ENCODE measurements at regions not wholly inside any gene's neighbourhood (a gene's known extent, or its start where the extent isn't known, plus 50 kb on each side); places are given as distances from the start of the nearest gene placed in this dataset.

DNA sequence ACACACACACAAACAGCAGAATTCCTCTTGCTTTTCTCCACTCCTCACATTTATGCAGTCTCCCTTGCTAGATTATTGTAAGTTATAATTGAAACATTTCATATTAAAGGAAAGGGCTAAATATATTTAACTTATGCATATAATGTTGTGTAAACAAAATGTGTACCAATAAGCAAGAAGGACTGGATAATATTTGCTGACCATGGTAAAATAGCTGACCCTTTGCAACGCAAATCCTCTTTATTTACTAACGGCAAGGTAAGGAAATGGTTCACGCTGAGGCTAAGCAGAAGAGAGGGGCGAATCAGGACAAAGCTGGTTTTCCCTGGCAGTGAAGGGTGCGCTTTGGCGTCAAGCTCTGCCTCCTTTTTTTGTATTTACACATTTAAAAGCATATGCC is 154.2 kb upstream of the IRX4 start:
- H3K27ac ChIP-seq: no peak overlapping the region
- no peak for TF ChIP-seq ZFX (IDR thresholded peaks at IDR 0.05; ENCODE audit: borderline replicate concordance)
- TF ChIP-seq, protein P1, sequence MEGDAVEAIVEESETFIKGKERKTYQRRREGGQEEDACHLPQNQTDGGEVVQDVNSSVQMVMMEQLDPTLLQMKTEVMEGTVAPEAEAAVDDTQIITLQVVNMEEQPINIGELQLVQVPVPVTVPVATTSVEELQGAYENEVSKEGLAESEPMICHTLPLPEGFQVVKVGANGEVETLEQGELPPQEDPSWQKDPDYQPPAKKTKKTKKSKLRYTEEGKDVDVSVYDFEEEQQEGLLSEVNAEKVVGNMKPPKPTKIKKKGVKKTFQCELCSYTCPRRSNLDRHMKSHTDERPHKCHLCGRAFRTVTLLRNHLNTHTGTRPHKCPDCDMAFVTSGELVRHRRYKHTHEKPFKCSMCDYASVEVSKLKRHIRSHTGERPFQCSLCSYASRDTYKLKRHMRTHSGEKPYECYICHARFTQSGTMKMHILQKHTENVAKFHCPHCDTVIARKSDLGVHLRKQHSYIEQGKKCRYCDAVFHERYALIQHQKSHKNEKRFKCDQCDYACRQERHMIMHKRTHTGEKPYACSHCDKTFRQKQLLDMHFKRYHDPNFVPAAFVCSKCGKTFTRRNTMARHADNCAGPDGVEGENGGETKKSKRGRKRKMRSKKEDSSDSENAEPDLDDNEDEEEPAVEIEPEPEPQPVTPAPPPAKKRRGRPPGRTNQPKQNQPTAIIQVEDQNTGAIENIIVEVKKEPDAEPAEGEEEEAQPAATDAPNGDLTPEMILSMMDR (IDR thresholded peaks at IDR 0.05): no peak

DNA sequence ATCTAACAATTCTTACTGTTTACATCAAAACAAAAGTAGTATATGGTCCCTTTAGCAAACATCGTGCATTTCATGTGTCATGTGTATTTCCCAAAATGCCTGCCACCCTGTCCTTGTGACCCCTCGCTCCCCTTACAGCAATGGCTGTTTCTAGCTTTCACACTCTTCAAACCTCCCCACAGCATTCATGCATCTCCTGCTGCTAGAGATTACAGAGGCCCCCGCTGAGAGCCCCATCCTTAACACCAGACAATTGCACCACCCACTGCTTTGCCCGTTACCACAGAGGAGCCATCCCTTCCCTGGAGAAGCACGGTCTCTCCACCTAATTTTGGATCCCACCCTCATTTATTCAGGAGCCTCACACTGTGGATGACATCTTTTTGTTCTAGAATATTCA is 149.7 kb upstream of the IRX4 start:
- H3K27ac ChIP-seq: no peak overlapping the region
- TF ChIP-seq, protein P1 (IDR thresholded peaks at IDR 0.05): no peak
- no peak for TF ChIP-seq ZFX (IDR thresholded peaks at IDR 0.05; ENCODE audit: borderline replicate concordance)

DNA sequence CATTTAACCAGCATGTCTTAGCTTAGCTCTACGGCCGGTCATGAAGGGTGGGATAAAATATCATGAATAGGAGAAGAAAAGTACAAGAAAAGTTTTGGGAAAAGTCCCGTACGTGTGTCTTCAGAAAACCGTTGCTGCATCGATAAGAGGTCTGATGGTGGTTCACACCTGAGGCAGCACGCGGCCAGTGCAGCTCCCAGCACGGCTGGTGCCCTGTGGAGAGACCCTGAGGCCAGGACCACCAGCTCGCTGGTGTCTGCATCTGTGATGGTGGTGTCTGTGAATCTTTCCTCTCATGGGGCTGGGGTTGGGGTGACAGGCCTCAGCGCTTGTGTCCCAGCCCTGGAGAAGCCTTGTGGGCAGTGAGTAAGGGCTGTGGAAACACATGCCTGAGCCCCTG is 148.9 kb upstream of the IRX4 start:
- no peak overlapping the region for H3K27ac ChIP-seq
- TF ChIP-seq ZFX (IDR thresholded peaks at IDR 0.05; ENCODE audit: borderline replicate concordance): no peak
- TF ChIP-seq, protein P1 (IDR thresholded peaks at IDR 0.05): no peak

DNA sequence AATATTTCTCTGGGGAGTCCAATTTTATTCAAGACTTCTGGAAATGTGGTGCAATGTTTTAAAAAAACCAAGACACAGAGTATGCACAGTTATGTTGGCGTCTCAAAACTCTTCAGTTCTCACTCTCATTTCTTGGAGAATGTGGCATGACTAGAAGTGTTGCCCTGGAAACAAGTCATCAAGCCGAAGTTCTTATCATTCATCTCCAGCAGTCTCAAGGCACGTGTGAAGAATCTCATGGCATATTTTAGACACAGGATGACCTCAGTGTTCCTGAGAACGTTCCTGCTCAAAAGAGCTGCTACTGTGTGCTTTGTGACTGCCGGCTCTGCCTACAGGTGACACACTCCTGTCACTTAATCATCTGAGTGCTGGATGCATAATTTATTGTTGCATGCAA is 147.4 kb upstream of the IRX4 start:
- H3K27ac ChIP-seq: no peak overlapping the region
- no peak for TF ChIP-seq ZFX (IDR thresholded peaks at IDR 0.05; ENCODE audit: borderline replicate concordance)
- TF ChIP-seq, protein P1 (IDR thresholded peaks at IDR 0.05): no peak

DNA sequence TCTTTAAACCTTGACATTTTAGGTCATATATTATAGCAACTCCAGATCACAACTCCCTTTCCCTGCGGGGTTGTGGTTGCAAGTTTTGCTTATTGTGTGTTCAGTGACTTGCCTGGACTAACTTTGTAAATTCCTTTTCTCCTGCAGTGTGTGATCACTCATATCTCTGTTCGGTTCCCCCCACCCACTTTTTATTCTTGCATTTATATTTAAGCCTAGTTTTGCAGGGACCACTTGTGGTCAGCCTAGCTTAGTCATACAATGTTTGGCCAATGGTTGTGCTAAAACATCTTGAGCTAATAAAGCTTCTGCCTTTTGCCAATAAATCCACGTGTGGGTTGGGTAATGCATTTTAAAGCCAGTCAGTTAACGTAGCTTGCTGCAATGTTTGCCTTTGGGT is 146.5 kb upstream of the IRX4 start:
- TF ChIP-seq ZFX (IDR thresholded peaks at IDR 0.05; ENCODE audit: borderline replicate concordance): no peak
- TF ChIP-seq, protein P1 (IDR thresholded peaks at IDR 0.05): no peak
- no peak overlapping the region for H3K27ac ChIP-seq

DNA sequence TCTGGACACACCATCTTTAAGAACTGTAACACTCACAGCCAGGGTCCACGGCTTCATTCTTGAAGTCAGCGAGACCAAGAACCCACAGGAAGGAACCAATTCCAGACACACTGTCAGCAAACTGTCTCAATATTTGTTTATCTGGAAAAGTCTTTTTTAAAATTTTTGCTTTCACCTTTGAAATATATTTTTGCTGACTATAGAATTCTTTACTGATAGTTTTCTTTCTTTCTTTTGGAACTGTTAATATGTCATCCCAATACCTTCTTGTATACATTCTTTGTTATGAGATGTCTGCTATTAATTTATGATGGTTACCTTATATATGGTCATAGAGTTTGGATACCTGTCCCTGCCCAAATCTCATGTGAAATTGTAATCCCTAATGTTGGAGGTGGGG is 145.1 kb upstream of the IRX4 start:
- no peak overlapping the region for H3K27ac ChIP-seq
- no peak for TF ChIP-seq ZFX (IDR thresholded peaks at IDR 0.05; ENCODE audit: borderline replicate concordance)
- TF ChIP-seq, protein P1 (IDR thresholded peaks at IDR 0.05): no peak

DNA sequence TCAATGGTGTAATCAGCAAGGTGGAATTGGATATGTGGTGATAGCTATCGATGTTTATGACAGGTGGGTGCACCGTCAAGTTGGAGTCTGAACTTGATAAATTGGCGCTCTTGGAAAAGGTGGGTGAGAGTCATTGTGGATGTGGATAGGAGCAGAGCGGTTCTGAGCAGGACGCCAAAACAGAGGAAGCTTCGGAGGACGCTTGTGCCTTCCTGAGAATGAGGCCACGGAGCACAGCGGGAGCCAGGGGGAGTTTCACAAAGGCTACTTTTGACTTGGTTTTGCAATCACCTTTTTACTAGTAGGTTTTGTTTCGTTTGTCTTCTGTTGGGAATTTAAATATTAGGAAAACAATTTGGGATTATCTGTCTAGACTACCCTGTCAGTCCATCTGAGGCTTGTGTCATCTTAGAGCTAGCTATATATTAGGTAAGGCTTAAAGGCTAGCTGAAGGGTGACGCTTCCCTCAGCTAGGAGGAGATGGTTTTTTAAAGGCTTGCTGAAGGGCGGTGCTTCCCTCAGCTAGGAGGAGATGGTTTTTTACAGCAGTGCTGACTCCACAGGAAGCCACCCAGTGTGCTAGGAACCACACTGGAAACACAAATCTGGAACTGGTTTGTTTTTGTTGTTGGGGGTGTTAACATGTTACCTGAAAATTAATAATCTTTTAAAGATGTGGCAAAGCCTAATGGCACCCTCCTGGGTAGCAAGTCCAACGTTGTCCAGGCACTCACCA is 142.4 kb upstream of the IRX4 start:
- no peak overlapping the region for H3K27ac ChIP-seq
- TF ChIP-seq, protein P1 (IDR thresholded peaks at IDR 0.05): no peak
- TF ChIP-seq ZFX (IDR thresholded peaks at IDR 0.05; ENCODE audit: borderline replicate concordance): no peak
